Peyer's patch (tissue), 4 donors: ENCODE measurements at regions not wholly inside any gene's neighbourhood (a gene's known extent, or its start where the extent isn't known, plus 50 kb on each side); places are given as distances from the start of the nearest gene placed in this dataset.
A peak's percentile ranks its signal among the peaks of the same experiment; 100 is the strongest.
"Not testable (repeated sequence)": the region's sequence is repeated elsewhere in the genome, so short reads cannot be mapped to it uniquely, and the experiment has no call there.

ENCODE experiments used
- DNase-seq, 3 donors: peaks; one replicate each; pipeline ENCODE4 v3.0.0-alpha.2; 2017 to 2019
- H3K27ac ChIP-seq, 4 donors: fragments of 200-600 bp; sonication (generic); one replicate each; pipeline ENCODE4 v1.5.1; 2016 to 2019
- H3K27me3 ChIP-seq, 2 donors: fragments of 200-600 bp; sonication (generic); one replicate each; pipeline ENCODE4 v1.5.1; 2019
- H3K36me3 ChIP-seq, 3 donors: fragments of 200-600 bp; sonication (generic); one replicate each; pipeline ENCODE4 v1.5.1; 2016 to 2019
- H3K4me1 ChIP-seq, 4 donors: fragments of 200-600 bp; sonication (generic); one replicate each; pipeline ENCODE4 v1.5.1; 2016 to 2019
- H3K4me3 ChIP-seq, 4 donors: fragments of 200-600 bp; sonication (generic); 1 replicate in 3 of 4; 2 replicates in 1 of 4; pipeline ENCODE4 v1.5.1; 2016 to 2019; ENCODE audit warnings: mild to moderate bottlenecking in 1 of 4
- H3K9me3 ChIP-seq, 4 donors: fragments of 200-600 bp; sonication (generic); one replicate each; pipeline ENCODE4 v1.5.1; 2016 to 2019; ENCODE audit warnings: mild to moderate bottlenecking in 1 of 4
- CTCF ChIP-seq, 6 experiments: fragments of 450-650 bp in 4 of 6; fragments of 200-600 bp in 2 of 6; sonication (generic) in 1 of 6; IDR thresholded peaks; one replicate each; pipeline ENCODE4 v1.5.1; 2017 to 2019; ENCODE audit warnings: antibody characterized with exemption in 6 of 6, mild to moderate bottlenecking in 3 of 6, moderate library complexity in 1 of 6
- POLR2A ChIP-seq, 2 donors: fragments of 450-650 bp; IDR thresholded peaks; one replicate each; pipeline ENCODE4 v1.5.1; 2017; ENCODE audit warnings: antibody characterized with exemption in 2 of 2, mild to moderate bottlenecking in 2 of 2, moderate library complexity in 2 of 2

- H3K36me3 ChIP-seq = no peaks in the 10 kb centered on the region
- no peaks in the 10 kb centered on the region for H3K4me1 ChIP-seq
- TF ChIP-seq CTCF (IDR thresholded peaks at IDR 0.05) (no peak), POLR2A (IDR thresholded peaks at IDR 0.05) (no peak)
- no peaks in the 10 kb centered on the region for H3K27me3 ChIP-seq
- H3K27ac ChIP-seq = no peak overlapping the region
- no peak overlapping the region for H3K4me3 ChIP-seq
- no peak for DNase-seq
- H3K9me3 ChIP-seq = no peaks in the 10 kb centered on the region
Measured at GRCh38 chr1:187063271-187063670, 234.5 kb downstream of the PLA2G4A start.

- no peaks in the 10 kb centered on the region for H3K36me3 ChIP-seq
- H3K4me1 ChIP-seq = no peaks in the 10 kb centered on the region
- no peak for DNase-seq
- H3K9me3 ChIP-seq = no peaks in the 10 kb centered on the region
- no peaks in the 10 kb centered on the region for H3K27me3 ChIP-seq
- H3K27ac ChIP-seq = no peak overlapping the region
- no peak for TF ChIP-seq POLR2A (IDR thresholded peaks at IDR 0.05)
- TF ChIP-seq CTCF (IDR thresholded peaks at IDR 0.05) = no peak
- H3K4me3 ChIP-seq = no peak overlapping the region
Measured at GRCh38 chr1:187067160-187067559, 238.4 kb downstream of the PLA2G4A start.

- H3K4me1 ChIP-seq = no peaks in the 10 kb centered on the region
- TF ChIP-seq CTCF (IDR thresholded peaks at IDR 0.05) (no peak), POLR2A (IDR thresholded peaks at IDR 0.05) (no peak)
- H3K27ac ChIP-seq = no peak overlapping the region
- H3K36me3 ChIP-seq = no peaks in the 10 kb centered on the region
- H3K9me3 ChIP-seq = no peaks in the 10 kb centered on the region
- no peak overlapping the region for H3K4me3 ChIP-seq
- no peaks in the 10 kb centered on the region for H3K27me3 ChIP-seq
- no peak for DNase-seq
Measured at GRCh38 chr1:187070076-187070475, 241.3 kb downstream of the PLA2G4A start.

GRCh38 chr1:187072262-187073034 is 243.7 kb downstream of the PLA2G4A start:
- peak overlapping the region; percentile 16 to 29 (median 18) for H3K4me3 ChIP-seq
- H3K4me1 ChIP-seq, DNase-seq, H3K36me3 ChIP-seq, H3K27me3 ChIP-seq, H3K9me3 ChIP-seq: not testable (repeated sequence)
- peak overlapping the region in 1 of 4 donors; percentile 44 for H3K27ac ChIP-seq

- peak overlapping the region; percentile 16 to 29 (median 18) for H3K4me3 ChIP-seq
- DNase-seq = peak in 1 of 3 donors; percentile 16
- H3K4me1 ChIP-seq, H3K9me3 ChIP-seq, H3K27me3 ChIP-seq, H3K36me3 ChIP-seq: not testable (repeated sequence)
- H3K27ac ChIP-seq = peak overlapping the region in 1 of 4 donors; percentile 44
Measured at GRCh38 chr1:187073035-187073560, 244.3 kb downstream of the PLA2G4A start.

- not testable (repeated sequence) for DNase-seq, H3K4me1 ChIP-seq, H3K4me3 ChIP-seq, H3K9me3 ChIP-seq, H3K36me3 ChIP-seq, H3K27me3 ChIP-seq, H3K27ac ChIP-seq
Measured at GRCh38 chr1:187073634-187074245, 245.0 kb downstream of the PLA2G4A start.

- H3K36me3 ChIP-seq = no peaks in the 10 kb centered on the region
- no peak overlapping the region for H3K27ac ChIP-seq
- H3K9me3 ChIP-seq = no peaks in the 10 kb centered on the region
- no peaks in the 10 kb centered on the region for H3K27me3 ChIP-seq
- TF ChIP-seq CTCF (IDR thresholded peaks at IDR 0.05) (no peak), POLR2A (IDR thresholded peaks at IDR 0.05) (no peak)
- DNase-seq = no peak
- no peak overlapping the region for H3K4me3 ChIP-seq
- no peaks in the 10 kb centered on the region for H3K4me1 ChIP-seq
Measured at GRCh38 chr1:187074445-187075048, 245.8 kb downstream of the PLA2G4A start.
